ENCODE measurements at regions not wholly inside any gene's neighbourhood (a gene's known extent, or its start where the extent isn't known, plus 50 kb on each side); places are given as distances from the start of the nearest gene placed in this dataset.

DNA sequence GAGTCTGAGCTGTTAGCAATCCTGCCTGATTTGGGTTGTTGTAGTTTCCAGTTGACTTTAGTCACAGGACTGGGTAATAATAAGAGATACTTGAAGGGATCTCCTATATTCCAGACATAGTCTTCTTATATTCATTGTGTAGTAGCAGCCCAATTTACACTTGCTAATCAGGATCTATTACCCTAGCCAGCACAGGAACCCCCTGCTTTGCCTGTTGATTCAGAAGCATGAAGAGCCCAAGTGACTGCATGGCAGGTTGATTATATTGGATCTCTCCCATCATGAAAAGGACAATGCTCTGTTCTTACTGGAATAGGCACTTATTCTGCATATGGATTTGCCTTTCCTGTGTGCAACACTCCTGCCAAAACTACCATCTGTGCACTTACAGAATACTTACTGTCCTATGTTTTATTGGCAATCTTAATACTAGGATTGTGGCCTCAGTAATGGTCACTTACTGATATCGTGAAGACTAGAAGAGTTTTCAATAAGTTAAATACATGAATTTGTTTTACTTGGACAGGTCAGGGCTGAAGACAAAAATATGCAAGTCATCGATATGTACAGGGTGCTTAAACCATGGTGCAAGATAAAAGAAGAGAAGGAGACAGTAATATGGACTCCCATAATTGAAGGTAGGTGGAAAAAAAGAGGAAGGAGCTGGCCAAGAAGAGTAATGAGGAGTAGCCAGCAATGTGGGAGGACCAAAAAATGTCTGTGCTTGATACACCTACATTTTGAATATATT is 304.1 kb downstream of the MCTP2 start:
- no peak for DNase-seq (ENCODE audit: low read depth in 2 of 2)

DNA sequence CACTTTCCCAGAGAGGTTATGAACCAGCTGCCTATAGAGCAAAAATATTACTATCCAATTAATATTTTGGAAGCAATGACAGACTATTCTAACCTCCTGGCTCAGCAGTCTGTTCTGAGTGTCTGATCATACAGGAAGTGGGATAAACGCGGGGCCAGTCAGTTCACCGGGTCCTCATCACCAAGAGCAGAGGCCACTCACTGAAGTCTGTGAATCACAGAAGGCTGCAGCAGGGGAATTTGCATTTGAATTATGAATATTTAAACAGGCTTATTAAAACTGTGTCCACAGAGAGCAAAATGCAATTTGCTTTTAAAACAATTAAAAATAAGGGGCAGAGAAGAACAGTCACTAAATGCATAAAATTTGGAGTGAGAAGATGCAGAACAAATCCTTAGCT is 305.2 kb downstream of the MCTP2 start:
- no peak for DNase-seq (ENCODE audit: low read depth in 2 of 2)

DNA sequence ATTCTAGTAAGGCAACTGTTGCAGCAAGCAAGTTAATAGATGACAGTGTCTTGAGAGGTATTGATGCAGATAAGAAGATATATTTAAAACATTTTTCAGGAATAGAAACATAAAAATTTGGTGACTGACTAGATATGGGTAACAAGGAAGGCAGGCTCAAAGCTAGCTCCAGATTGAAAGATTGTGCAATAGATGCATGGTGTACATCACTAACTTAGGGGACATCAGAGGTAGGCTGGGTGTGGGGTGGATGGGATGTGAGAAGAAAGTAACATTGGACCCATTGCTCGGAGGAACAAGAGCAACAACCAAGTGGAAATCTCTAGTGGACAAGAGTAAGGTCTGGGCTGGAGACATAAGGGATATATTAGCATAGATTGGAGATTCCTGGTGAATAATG is 306.9 kb downstream of the MCTP2 start:
- DNase-seq (ENCODE audit: low read depth in 2 of 2), result no peak

DNA sequence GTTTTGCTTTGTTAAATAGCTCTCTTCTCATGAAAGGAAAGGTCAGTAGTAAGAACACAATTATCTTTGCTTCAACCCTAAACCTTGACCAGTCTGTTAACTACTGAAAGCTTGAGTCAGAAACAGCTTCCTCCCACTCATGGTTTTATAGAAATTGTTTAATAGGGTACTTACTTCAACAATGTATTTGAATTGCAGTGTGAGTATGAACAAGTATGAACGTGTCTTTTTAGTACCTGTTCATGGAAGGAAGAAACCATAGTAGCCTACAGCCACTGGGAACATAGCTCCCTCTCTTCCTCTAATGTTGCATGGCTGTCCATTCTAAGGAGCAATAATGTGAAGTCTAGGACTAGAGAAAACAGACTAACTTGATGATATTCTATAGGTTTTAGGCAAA is 311.0 kb downstream of the MCTP2 start:
- DNase-seq (ENCODE audit: low read depth in 2 of 2), result no peak

DNA sequence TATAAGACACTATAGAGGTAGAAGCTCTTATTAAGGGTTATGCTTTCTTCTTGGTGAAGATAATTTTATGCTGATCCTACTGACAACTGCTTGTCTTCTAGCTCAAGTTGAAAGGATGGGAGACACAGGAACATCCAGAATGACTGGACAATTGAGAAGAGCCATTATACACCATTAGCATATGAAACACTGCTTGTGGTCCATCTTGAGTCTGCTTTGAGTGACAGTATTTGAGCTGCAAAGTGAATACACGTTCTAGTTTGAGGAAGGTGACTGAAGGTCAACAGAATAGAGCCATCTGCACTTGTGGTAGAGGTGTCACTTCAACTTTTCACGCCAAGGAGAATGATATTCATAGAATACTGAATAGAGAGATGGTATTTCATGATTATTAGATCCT is 315.4 kb downstream of the MCTP2 start:
- no peak for DNase-seq (ENCODE audit: low read depth in 2 of 2)

DNA sequence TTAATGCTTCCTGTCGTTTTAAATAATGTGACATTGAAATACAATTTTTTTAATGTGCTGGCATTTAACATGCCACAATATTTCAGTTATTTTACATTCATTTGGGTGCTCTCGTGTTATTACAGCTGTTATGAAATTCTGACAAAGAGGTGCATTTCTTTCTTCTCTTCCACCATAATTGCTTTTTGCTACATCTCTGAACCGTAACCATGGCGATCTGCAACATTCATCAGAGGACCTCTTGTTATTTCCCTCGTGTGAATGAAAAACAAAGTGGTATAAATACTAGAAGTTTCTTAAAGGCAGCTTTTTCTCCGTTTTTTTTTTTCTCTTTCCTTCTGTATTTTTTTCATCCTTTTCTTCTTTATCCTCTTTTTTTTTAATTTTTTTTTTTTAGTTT is 316.4 kb downstream of the MCTP2 start:
- DNase-seq (ENCODE audit: low read depth in 2 of 2), result no peak

DNA sequence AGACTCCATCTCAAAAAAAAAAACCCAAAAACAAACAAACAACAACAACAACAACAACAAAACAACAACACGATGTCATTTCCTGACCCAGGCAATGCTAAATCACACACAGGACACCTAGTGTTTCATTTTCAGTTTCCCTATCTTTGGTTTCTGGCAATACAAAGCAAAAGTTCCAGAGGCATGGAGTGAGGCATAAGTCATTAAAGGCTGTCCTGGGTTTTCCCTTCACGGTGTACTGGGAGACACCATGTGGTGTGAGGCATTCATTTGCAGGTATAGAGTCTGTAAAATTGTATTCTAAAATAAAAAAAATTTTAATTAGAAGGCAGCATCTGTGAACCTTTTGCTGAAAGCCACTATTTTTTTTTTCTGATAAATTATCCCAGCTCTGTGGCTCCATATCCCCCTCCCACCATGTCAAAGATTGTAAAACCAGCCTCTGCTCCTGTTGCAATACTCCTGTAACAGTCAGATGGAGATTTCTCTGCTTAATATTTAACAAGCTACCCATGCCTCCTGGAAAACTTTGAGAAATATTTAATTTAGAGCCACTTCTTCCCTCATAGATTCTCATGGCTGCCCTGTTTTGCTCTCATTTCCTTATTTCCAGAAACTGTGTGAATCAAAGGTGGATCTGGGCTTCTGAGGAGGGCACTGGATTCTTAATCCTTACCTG is 324.6 kb downstream of the MCTP2 start:
- DNase-seq (ENCODE audit: low read depth in 2 of 2), result no peak

DNA sequence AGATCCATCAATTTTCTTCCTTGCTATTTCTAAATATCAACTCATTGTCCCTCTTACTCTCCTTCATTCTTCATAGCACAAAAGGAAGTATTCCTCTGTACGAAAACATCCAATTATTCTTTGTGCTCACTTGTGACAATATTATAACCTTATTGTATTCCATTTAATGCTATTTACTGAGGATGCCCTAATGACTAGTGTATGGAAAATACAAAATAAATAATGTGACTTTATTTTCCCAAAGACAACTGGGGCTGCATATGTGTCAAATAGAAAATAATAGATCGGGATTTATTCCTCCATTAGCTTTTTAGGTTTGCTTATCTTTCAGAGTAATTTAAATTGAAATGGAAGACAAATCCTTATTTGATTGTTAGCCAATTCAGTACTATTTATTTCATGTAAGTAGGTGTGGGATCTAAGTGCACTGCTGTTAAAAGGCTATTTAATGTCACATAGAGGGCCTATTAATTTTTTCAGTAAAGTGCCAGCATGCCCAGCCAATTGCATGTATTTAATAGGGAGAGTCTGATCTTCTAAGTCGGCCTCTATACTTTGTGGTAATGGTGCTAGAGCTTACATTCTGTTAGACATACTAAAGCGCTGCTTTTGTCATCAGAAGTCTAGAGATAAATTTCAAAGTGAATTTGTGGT is 329.8 kb downstream of the MCTP2 start:
- no peak for DNase-seq (ENCODE audit: low read depth in 2 of 2)

DNA sequence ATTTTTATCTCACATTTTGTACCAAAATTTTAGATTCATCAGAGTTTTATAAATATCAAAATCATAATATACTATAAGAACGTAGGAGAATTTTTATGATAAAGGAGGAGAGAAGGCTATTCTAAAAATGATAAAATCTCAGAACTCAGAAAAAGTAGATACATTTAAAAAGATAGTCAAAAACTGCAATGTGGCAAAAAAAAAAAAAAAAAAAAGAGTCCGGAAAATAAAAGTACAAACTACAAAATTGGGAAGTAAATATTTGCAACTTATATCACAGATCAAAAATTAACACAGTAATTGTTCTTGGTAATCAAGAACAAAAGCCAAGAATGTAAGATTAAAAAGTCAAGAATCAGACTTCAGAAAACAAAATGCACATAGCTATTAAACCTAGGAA is 332.1 kb downstream of the MCTP2 start:
- no peak for DNase-seq (ENCODE audit: low read depth in 2 of 2)

DNA sequence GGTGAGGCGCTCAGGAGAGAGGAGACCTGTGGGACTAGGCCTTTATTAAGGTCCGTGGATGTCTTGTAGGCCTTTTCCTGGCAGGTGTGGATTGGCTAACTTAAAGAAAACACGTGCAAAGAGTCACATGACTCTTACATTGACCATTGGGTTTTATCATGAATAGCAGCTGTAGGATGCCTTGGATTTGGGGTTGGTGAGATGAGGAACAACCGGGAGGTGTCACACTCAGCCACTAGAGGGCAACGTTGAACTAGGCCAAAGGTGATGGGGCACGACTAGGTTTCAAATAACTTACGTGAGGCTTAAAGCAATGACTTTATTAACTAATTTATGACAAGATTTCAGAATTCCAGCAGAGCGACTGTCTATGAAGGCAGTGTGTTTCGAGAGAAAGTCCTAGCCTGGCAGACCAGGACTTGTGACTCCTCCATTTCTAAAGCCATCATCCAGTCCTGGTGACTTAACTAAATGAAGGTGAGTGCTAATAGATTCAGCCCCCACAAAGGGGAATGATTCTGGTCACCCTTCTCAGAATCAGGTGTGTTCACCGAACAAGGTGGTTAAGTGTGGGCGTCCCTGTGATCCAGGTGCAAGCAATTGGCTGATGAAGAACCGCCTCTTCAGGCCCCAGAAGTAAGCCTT is 345.6 kb downstream of the MCTP2 start:
- peak in 1 of 2 donors; percentile 14 for DNase-seq (ENCODE audit: low read depth in 2 of 2)

DNA sequence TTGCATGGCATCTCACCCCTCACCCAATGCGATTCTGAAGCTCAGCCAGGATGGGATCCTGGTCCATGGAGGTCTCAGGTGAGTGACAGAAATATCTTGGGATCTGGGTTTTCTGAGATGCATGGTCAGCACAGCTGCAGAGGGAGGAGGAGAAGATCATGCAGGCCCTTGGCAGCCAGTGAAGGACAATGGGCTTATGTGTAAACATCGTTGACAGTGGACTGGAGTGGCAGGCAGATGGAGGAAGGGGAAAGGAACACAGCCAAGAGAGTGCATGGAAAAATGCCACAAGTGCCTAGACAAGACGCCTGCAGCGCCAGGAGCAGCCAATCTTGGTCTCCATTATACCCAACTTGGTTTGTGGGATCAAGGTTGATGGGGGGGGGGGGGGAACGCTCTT is 347.9 kb downstream of the MCTP2 start:
- DNase-seq (ENCODE audit: low read depth in 2 of 2), result no peak

DNA sequence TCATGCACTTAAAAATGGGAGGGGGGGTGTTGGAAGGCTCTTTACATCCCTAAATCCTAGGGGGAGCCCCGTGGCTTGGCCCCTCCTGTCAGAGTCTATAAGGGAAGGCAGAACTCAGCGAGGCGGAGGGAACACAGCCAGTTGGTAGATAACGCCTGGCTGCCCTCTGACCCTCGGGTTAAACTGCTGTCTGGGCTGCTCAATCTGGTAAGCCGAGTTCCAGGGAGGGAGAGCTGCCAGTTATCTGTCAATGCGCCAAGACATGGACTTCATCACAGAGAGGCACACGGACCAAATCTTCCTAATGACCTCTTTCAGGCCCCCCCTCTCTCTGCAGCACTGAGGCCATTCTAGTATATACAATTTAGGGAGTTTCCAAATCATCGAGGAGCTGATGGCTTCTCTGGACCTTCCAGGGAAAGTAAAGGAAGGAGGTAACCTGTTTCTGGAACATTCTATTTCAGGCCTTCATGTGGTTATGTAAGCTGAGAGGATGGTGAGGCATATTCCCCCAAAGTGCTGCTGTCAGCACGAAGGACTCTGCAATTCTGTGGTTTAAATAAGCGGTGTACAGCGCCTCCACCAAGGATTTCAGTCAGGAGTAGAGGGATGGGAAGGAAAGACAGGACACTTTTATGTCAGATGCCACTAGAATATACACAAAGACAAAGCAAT is 349.0 kb downstream of the MCTP2 start:
- no peak for DNase-seq (ENCODE audit: low read depth in 2 of 2)

DNA sequence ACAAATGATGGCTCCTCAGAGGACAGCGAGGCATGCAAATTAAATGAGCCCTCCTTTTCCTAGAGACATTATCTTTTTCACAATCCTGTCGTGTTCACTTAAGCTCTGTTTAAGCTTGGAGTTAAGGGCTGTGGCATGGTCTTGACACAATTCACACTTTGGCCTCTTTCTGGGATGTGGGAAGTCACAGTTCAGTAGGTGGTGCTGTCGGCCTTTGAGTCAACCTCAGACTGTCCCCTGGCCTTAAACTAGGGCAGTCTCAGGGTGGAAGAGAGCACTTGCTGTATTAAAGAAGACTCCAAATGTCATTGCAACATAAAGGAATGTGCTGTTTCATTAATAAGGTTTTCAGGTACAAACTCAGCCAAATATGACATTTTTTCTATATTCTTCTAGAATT is 351.0 kb downstream of the MCTP2 start:
- DNase-seq (ENCODE audit: low read depth in 2 of 2), result peak; percentile 15 to 20

DNA sequence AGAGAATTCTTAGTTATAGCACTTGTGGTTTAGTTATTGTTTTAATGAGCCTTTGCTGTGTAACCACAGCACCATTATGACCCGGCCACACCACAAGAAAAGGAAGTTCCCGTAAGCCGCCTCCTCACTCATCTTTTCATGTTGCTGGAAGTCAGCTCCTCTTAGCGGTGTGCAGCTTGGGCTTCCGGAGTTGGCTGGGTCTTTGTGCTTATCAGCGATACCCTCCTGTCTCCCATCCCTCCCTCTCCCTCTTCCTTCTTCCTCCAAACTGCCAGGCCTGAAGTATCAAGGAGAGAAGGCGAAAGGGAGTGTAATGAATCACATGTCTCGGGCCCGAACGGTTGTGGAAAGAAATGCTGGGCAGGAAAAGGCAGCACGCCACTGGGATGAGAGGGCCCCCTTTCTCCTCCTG is 353.5 kb downstream of the MCTP2 start:
- DNase-seq (ENCODE audit: low read depth in 2 of 2), result peak; percentile 20 to 21

DNA sequence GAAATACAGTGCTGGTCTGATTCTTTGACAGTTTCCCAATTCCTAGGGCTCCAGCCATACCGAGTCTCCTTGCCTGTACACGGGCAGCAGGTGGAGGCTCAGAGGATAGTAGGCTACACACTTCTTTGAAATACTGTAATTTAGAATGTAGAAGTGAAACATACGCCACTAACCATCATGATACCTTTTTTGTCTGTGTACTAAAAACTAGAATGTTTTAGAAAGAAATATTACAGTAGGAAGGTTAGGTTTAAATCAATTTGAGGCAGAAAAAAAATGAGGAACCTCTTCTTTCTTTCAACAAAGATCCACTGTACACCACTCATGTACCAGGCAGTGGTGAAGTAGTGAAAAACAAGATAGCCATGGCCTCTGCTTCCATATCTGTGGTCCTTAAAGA is 354.7 kb downstream of the MCTP2 start:
- no peak for DNase-seq (ENCODE audit: low read depth in 2 of 2)

DNA sequence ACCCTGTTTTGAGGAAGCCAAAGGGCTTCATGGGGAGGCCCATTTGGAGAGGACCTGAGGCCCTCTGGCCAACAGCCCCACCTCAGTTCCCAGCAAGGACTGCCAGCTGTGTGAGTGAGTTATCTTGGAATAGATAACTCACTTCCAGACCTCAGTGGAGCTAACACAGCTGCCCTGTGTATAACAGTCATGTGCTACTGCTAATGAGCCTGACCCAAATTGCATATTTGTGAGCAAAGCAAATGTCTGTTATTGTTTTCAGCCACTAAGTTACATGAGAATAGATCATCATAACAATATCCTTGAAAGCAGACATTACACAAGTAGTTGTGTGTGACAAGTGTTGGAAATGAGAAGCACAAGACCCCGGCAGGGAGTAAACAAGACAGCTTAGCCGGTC is 355.8 kb downstream of the MCTP2 start:
- no peak for DNase-seq (ENCODE audit: low read depth in 2 of 2)

DNA sequence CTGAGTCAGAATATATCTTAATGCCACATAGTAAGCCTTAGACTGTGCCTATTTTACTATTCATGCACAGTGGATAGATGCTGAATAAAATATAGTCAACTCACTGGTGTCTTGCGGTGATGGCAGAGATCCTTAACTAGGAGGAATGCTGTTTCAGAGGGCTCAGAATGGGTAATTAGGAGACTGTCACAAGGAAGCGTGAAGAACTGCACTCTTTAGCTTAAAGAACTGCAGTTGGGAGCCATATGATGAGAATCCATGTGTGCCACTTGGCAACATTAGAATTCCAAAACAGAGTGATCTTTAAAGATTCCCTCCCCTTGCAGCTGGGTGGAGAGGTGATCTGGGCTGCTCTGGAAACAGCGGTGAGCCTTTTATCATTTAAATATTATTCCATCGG is 357.6 kb downstream of the MCTP2 start:
- no peak for DNase-seq (ENCODE audit: low read depth in 2 of 2)

DNA sequence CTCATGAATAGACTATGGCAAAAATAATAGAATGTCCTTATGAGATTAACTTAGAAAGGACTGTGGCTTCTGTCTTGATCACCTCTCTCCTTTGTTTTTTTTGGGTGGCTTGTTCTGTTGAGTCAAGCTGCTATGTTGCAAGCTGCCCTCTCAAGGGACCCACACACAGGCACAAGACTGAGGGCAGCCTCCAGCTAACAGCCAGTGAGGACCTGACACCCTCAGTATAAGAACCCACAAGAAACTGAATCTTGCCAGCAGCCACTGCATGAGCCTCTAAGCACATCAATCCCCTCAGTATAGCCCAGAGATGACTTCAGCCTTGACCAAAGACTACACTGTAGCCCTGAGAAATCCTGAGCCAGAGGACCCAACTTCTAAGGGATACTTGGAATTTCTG is 361.1 kb downstream of the MCTP2 start:
- no peak for DNase-seq (ENCODE audit: low read depth in 2 of 2)

DNA sequence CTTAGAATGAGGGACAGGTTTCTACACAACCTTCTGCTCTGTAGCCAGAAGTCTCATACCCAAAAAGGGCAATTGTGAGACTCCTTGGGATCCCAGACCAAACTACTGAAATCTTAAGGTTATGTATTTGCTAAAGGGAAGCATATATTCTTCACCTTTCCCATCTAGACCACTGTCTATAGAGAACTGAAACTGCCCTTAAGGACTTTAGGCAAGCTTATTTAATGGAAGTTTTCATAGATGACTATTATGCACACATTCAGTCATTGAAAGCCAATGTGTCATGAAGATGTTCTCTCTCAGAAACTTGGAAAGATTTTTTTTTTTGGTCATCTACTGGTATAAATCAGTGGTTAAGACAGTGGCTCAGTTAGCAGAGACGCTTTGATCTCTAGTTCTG is 365.3 kb downstream of the MCTP2 start:
- DNase-seq (ENCODE audit: low read depth in 2 of 2), result no peak

DNA sequence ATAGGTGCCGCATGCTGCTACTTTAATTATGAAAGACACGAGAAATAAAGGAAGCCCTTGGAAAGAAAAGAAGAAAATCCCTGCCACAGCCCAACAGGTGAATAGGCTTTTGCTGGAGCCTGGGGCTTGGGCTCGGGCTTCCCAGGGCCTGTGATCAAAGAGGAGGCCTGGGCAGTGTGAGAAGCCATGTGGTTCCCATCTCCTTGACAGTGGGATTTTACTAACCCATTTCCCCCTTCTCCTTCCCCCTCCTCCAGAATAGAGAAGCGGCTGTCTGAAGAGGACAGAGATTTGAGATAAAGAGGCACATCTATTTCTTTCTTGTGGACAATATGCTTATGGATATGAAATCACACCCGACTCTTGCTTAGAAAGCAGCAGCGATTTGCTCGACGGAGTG is 369.1 kb downstream of the MCTP2 start:
- no peak for DNase-seq (ENCODE audit: low read depth in 2 of 2)

DNA sequence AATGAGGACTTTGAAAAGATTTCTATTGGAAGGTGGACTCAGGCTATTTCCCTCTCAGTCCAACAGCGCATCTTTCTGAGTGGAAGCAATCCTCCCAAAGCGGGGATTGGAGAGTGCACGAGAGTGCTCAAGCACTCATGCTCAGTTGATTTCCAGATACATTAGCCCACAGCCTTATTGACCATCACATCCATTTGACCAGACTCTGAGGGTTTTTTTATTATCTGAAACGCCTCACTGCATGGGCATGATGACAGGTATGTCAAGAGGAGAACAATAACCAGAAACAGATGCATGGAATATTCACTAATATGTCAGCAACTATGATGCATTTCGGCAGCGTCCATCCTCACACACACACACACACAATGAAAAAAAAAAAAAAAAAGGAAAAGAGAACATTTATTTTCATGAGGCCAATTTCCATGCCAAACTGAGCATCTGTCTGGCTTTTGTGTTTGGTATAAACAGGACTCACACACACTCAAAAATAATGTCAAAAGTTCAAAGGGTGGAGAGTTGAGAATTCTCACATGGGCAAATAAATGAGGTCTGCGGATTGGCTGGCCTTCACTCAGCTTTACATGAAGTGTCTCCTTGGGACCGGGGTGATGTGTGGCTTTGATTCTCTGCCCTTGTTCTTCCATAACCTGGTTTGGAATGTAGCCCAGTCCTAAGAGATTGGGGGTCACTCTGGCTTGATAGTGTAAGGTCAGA is 371.6 kb downstream of the MCTP2 start:
- DNase-seq (ENCODE audit: low read depth in 2 of 2), result no peak

Measured in stimulated activated CD8-positive, alpha-beta memory T cell treated with anti-CD3 and anti-CD28 coated beads, Interleukin-2, amount 100 ng/mL, for 48 hours (primary cell).